Uterus (tissue), 2 donors: ENCODE measurements at regions not wholly inside any gene's neighbourhood (a gene's known extent, or its start where the extent isn't known, plus 50 kb on each side); places are given as distances from the start of the nearest gene placed in this dataset.

Experiments
- POLR2A ChIP-seq, 2 donors: fragments of 450-650 bp; IDR thresholded peaks; one replicate each; pipeline ENCODE4 v1.6.1; 2016; ENCODE audit warnings: antibody characterized with exemption in 2 of 2, mild to moderate bottlenecking in 1 of 2, moderate library complexity in 1 of 2
- TF ChIP-seq, protein P1 (sequence below), 4 experiments: fragments of 200-600 bp in 2 of 4; fragments of 450-650 bp in 2 of 4; sonication (generic) in 2 of 4; IDR thresholded peaks; one replicate each; pipeline ENCODE4 v1.5.1; 2016 to 2019; ENCODE audit warnings: antibody characterized with exemption in 4 of 4, mild to moderate bottlenecking in 2 of 4, moderate library complexity in 1 of 4

DNA sequence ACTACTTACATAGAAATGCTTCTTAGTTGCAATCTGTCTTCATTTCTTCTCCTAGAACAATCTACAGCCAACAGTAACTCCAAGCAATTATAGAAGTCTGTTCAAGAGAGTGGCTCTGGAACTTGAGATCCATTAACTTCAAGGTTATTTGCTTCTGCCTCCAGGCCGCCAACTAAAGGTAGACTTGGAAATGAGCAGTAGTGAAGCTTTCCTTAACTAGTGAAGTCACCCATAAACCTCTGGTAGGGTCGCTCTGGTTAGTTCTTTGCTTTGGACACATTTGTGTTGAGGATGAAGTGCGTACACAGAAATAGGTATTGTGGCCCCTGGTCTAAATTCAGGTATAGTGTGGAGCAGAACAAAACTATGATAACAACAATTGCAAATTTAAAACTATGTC lies 809.9 kb upstream of the RGS18 start:
- no peak for TF ChIP-seq POLR2A (IDR thresholded peaks at IDR 0.05)
- TF ChIP-seq, protein P1, sequence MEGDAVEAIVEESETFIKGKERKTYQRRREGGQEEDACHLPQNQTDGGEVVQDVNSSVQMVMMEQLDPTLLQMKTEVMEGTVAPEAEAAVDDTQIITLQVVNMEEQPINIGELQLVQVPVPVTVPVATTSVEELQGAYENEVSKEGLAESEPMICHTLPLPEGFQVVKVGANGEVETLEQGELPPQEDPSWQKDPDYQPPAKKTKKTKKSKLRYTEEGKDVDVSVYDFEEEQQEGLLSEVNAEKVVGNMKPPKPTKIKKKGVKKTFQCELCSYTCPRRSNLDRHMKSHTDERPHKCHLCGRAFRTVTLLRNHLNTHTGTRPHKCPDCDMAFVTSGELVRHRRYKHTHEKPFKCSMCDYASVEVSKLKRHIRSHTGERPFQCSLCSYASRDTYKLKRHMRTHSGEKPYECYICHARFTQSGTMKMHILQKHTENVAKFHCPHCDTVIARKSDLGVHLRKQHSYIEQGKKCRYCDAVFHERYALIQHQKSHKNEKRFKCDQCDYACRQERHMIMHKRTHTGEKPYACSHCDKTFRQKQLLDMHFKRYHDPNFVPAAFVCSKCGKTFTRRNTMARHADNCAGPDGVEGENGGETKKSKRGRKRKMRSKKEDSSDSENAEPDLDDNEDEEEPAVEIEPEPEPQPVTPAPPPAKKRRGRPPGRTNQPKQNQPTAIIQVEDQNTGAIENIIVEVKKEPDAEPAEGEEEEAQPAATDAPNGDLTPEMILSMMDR (IDR thresholded peaks at IDR 0.05) = no peak
